HG02759 (cell line): ENCODE measurements at regions not wholly inside any gene's neighbourhood (a gene's known extent, or its start where the extent isn't known, plus 50 kb on each side); places are given as distances from the start of the nearest gene placed in this dataset.
"Not testable (repeated sequence)": the region's sequence is repeated elsewhere in the genome, so short reads cannot be mapped to it uniquely, and the experiment has no call there.

Experiments used
- ATAC-seq: cut with Tn5 transposase; IDR thresholded peaks from one replicate; pipeline ENCODE4 v1.9.1; 2021; ENCODE audit warnings: mild to moderate bottlenecking, moderate library complexity; ENCODE audit not compliant: unreplicated experiment

- ATAC-seq, result not testable (repeated sequence)
These were observed 459.7 kb downstream of the POM121L12 start for GRCh38 chr7:53495181-53495580.

DNA sequence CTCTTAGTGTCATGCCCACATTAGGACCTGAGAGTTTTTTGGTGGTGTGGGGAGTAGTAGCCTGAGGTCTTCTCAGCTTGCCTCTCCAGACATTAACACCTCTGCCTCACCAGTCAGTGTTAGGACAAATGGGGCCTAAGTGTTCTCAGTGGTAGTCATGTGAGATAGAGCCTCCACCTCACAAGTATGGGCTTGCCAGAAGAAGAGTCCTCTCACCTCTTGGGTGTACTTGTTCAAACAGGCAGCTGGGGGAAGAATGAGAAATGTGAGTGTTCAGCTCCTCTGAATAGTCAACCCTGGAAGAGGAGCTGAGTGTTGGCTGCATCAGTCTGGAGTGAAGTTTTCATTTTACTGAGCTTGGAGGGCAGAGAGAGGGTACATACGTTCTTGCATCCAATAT, 464.6 kb downstream of the POM121L12 start:
- no peak for ATAC-seq

DNA sequence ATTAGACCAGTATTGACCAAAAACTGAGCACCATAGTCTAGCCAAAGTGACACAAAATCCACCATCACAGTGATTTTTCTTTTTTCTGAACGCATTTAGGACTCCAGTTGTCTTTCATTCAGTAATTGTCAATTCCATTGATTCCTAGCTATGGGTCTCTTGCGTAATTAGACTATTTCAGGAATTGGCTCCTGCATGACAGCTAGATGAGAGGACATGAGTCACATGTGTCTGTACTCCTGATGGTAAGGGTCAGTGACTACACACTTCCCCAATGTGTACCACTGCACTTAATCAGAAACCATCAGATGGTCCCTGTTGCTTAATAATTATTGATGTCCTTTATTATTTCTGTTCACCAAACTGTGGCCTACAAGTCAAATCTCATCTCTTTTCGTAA, 469.5 kb downstream of the POM121L12 start:
- no peak for ATAC-seq

- no peak for ATAC-seq
These were observed 482.9 kb downstream of the POM121L12 start for GRCh38 chr7:53518319-53518718.

DNA sequence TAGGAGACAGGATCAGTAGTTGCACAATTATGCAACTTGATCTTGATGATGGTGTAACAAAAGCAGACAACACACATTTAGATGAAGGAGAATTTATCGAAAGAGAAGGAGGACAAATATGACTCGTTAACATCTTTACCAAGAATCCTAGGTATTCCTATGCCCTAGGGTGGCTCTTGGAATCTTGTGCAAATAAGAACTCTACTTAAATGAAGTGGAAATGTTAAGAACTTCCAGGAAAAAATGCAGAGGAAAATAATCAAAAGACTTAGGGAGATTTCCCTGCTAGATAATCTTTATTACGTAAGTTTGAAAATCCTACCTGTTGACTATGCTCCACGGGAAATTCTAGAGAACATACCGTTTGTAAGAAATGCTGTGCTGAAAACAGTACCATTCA, 485.4 kb downstream of the POM121L12 start:
- no peak for ATAC-seq

GRCh38 chr7:53521638-53522184, 486.3 kb downstream of the POM121L12 start:
- ATAC-seq, result no peak

DNA sequence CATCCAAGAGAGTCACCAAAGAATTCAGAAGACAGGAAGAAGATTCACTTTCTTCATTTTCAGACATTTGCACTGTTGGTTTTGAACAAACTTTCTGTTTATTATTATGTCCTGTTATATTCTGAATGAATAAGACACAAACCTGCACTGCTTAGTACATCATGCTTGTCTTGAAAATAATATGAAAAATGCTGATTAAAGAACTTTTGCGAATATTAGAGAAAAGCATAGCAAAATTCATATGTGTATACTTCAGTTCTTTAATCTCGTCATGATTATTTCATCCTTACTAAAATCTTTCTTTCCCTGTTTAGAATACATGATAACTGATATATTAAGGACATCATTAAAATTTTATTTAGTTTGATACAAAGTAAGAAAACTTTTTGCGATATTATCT, 504.1 kb downstream of the POM121L12 start:
- no peak for ATAC-seq

- ATAC-seq, result no peak
These were observed 506.0 kb downstream of the POM121L12 start for GRCh38 chr7:53541475-53541874.

- no peak for ATAC-seq
These were observed 506.7 kb downstream of the POM121L12 start for GRCh38 chr7:53542157-53542556.
